ENCODE measurements at regions not wholly inside any gene's neighbourhood (a gene's known extent, or its start where the extent isn't known, plus 50 kb on each side); places are given as distances from the start of the nearest gene placed in this dataset.

- DNase-seq = no peak
- Histone ChIP-seq H3K9ac (ENCODE audit: low read depth, low read length) (no peak overlapping the region), H2AFZ (ENCODE audit: low read depth, low read length) (no peak overlapping the region), H3K27me3 (ENCODE audit: insufficient read depth, low read length, poor library complexity) (no peaks in the 10 kb centered on the region), H3K27ac (ENCODE audit: low read length) (no peak overlapping the region), H3K79me2 (ENCODE audit: insufficient read depth, low read length) (no peaks in the 10 kb centered on the region), H3K4me1 (ENCODE audit: insufficient read depth, low read length) (no peaks in the 10 kb centered on the region), H3K9me3 (ENCODE audit: insufficient read depth, low read length, severe bottlenecking) (no peaks in the 10 kb centered on the region), H3K4me2 (ENCODE audit: insufficient read depth, low read length) (no peak overlapping the region), H3K36me3 (ENCODE audit: insufficient read depth, low read length) (no peaks in the 10 kb centered on the region), H3K4me3 (ENCODE audit: low read depth in 1 of 2, low read length in 2 of 2) (no peak overlapping the region), H4K20me1 (ENCODE audit: insufficient read depth, low read length) (no peaks in the 10 kb centered on the region)
- TF ChIP-seq EZH2 (IDR thresholded peaks at IDR 0.05; ENCODE audit: borderline replicate concordance, low read depth, low read length, severe bottlenecking) = no peak
- no peak for TF ChIP-seq CTCF (IDR thresholded peaks at IDR 0.05; ENCODE audit: borderline replicate concordance, extremely low read depth, low read length, poor library complexity, severe bottlenecking)
- ATAC-seq (ENCODE audit: insufficient read depth, low read depth) = no peak
These were observed 140.4 kb upstream of the KLHL29 start for GRCh38 chr2:23244617-23245016.

- Histone ChIP-seq H3K27ac (ENCODE audit: low read length) (no peak overlapping the region), H3K9ac (ENCODE audit: low read depth, low read length) (no peak overlapping the region), H3K4me1 (ENCODE audit: insufficient read depth, low read length) (no peaks in the 10 kb centered on the region), H3K4me2 (ENCODE audit: insufficient read depth, low read length) (no peak overlapping the region), H2AFZ (ENCODE audit: low read depth, low read length) (no peak overlapping the region), H3K27me3 (ENCODE audit: insufficient read depth, low read length, poor library complexity) (peaks cover 8% of the 10 kb centered on the region), H3K36me3 (ENCODE audit: insufficient read depth, low read length) (no peaks in the 10 kb centered on the region), H4K20me1 (ENCODE audit: insufficient read depth, low read length) (no peaks in the 10 kb centered on the region), H3K4me3 (ENCODE audit: low read depth in 1 of 2, low read length in 2 of 2) (no peak overlapping the region), H3K79me2 (ENCODE audit: insufficient read depth, low read length) (no peaks in the 10 kb centered on the region), H3K9me3 (ENCODE audit: insufficient read depth, low read length, severe bottlenecking) (no peaks in the 10 kb centered on the region)
- TF ChIP-seq EZH2 (IDR thresholded peaks at IDR 0.05; ENCODE audit: borderline replicate concordance, low read depth, low read length, severe bottlenecking) (no peak), CTCF (IDR thresholded peaks at IDR 0.05; ENCODE audit: borderline replicate concordance, extremely low read depth, low read length, poor library complexity, severe bottlenecking) (no peak)
- DNase-seq (no peak), ATAC-seq (ENCODE audit: insufficient read depth, low read depth) (no peak)
These were observed 137.8 kb upstream of the KLHL29 start for GRCh38 chr2:23246992-23247683.

DNA sequence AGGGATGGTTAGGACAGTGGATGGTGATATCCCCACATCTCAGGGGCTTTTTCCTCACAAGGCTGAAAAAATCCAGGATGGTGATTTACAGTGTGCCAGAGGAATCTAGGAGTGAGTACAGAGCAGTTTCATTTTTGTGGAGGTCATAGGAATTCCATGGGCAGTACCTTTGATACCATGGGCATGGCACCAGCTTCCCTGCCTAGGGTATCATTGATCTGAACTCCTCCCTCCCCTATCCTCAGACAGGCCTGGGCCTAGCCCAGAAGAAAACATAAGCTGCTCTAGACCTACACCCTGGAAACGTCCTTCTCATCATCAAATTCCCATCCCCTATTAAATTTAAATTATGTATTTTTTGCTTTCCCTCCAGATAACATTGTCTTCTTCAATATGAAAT is 136.3 kb upstream of the KLHL29 start:
- Histone ChIP-seq H3K4me2 (ENCODE audit: insufficient read depth, low read length) (no peak overlapping the region), H3K4me3 (ENCODE audit: low read depth in 1 of 2, low read length in 2 of 2) (no peak overlapping the region), H3K9me3 (ENCODE audit: insufficient read depth, low read length, severe bottlenecking) (no peaks in the 10 kb centered on the region), H3K79me2 (ENCODE audit: insufficient read depth, low read length) (no peaks in the 10 kb centered on the region), H3K36me3 (ENCODE audit: insufficient read depth, low read length) (no peaks in the 10 kb centered on the region), H3K4me1 (ENCODE audit: insufficient read depth, low read length) (no peaks in the 10 kb centered on the region), H3K27me3 (ENCODE audit: insufficient read depth, low read length, poor library complexity) (peaks cover 8% of the 10 kb centered on the region), H4K20me1 (ENCODE audit: insufficient read depth, low read length) (no peaks in the 10 kb centered on the region), H3K27ac (ENCODE audit: low read length) (no peak overlapping the region), H2AFZ (ENCODE audit: low read depth, low read length) (no peak overlapping the region), H3K9ac (ENCODE audit: low read depth, low read length) (no peak overlapping the region)
- TF ChIP-seq EZH2 (IDR thresholded peaks at IDR 0.05; ENCODE audit: borderline replicate concordance, low read depth, low read length, severe bottlenecking) = no peak
- ATAC-seq (ENCODE audit: insufficient read depth, low read depth) (no peak), DNase-seq (no peak)

GRCh38 chr2:23249348-23249747 is 135.6 kb upstream of the KLHL29 start:
- TF ChIP-seq EZH2 (IDR thresholded peaks at IDR 0.05; ENCODE audit: borderline replicate concordance, low read depth, low read length, severe bottlenecking) (no peak), CTCF (IDR thresholded peaks at IDR 0.05; ENCODE audit: borderline replicate concordance, extremely low read depth, low read length, poor library complexity, severe bottlenecking) (no peak)
- no peak for ATAC-seq (ENCODE audit: insufficient read depth, low read depth)
- Histone ChIP-seq H3K4me2 (ENCODE audit: insufficient read depth, low read length) (no peak overlapping the region), H4K20me1 (ENCODE audit: insufficient read depth, low read length) (no peaks in the 10 kb centered on the region), H3K27me3 (ENCODE audit: insufficient read depth, low read length, poor library complexity) (peaks cover 8% of the 10 kb centered on the region), H3K4me1 (ENCODE audit: insufficient read depth, low read length) (no peaks in the 10 kb centered on the region), H2AFZ (ENCODE audit: low read depth, low read length) (no peak overlapping the region), H3K4me3 (ENCODE audit: low read depth in 1 of 2, low read length in 2 of 2) (no peak overlapping the region), H3K27ac (ENCODE audit: low read length) (no peak overlapping the region), H3K9ac (ENCODE audit: low read depth, low read length) (no peak overlapping the region), H3K9me3 (ENCODE audit: insufficient read depth, low read length, severe bottlenecking) (no peaks in the 10 kb centered on the region), H3K79me2 (ENCODE audit: insufficient read depth, low read length) (no peaks in the 10 kb centered on the region), H3K36me3 (ENCODE audit: insufficient read depth, low read length) (no peaks in the 10 kb centered on the region)
- no peak for DNase-seq

Measured in DND-41 (cell line).